ENCODE measurements at regions not wholly inside any gene's neighbourhood (a gene's known extent, or its start where the extent isn't known, plus 50 kb on each side); places are given as distances from the start of the nearest gene placed in this dataset.

DNA sequence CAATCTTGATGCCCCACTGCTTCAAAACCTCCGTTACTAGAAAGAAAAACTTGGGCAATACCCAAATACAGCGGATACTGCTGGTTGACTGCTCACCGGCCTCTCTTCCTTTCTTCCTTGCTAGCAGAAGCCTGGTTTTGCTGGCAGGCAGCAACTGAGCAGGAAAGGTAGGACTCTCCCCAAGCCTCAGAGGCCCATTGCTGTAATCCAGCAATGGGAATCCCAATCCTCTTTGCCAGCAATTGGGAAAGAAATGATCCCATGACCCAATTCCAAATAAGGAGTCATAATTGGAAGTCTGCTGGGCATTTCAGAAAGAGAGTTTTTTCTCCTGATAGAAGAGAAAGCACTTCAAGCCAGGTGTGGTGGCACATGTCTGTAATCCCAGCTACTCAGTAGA, 394.5 kb downstream of the BCOR start:
- no peak for TF ChIP-seq POLR2A (IDR thresholded peaks at IDR 0.05)
- no peak for TF ChIP-seq EP300 (IDR thresholded peaks at IDR 0.05)

All from ovary (tissue), 1 donor.